ENCODE measurements at regions not wholly inside any gene's neighbourhood (a gene's known extent, or its start where the extent isn't known, plus 50 kb on each side); places are given as distances from the start of the nearest gene placed in this dataset.

DNA sequence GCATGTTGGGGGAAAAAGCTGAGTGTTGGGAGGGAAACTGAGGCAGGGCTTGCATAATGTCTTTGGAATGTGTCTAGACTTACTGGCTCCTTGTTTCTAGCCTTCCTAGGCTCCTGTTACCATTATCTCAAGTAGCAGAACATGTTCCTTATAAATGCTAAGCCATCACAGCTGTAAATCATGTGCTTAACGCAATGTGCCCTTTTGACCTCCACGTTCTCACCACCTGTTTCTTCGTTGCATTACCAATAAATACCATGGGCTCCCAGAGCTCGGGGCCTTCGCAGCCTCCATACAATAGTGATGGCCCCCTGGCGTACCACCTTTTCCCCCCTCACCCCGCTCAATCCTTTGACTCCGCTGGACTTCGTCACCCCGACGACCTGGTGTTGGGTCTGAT is 54.0 kb upstream of the CWC22 start:
- DNase-seq (no peak), ATAC-seq (no peak)
- Mint-ChIP-seq H3K9me3 (no peaks in the 10 kb centered on the region), H3K27ac (no peak overlapping the region), H3K4me1 (no peaks in the 10 kb centered on the region), H3K27me3 (peaks cover 0 to 8% (median 0%) of the 10 kb centered on the region in 5 donors), H3K36me3 (no peaks in the 10 kb centered on the region), H3K4me3 (no peak overlapping the region)
- Histone ChIP-seq H3K36me3 (ENCODE audit: control insufficient read depth in 2 of 3, insufficient read depth in 3 of 3, low read length in 3 of 3) (no peaks in the 10 kb centered on the region), H3K4me1 (ENCODE audit: control insufficient read depth in 2 of 2, insufficient read depth in 2 of 2, low read length in 2 of 2) (no peaks in the 10 kb centered on the region), H3K9me3 (ENCODE audit: control insufficient read depth in 2 of 3, low read length in 3 of 3) (no peaks in the 10 kb centered on the region), H3K4me3 (ENCODE audit: low read length) (no peak overlapping the region), H3K27me3 (ENCODE audit: control insufficient read depth in 2 of 2, insufficient read depth in 2 of 2, low read length in 2 of 2) (no peaks in the 10 kb centered on the region), H3K27ac (ENCODE audit: low read depth, low read length) (no peak overlapping the region)
- ChIA-PET POLR2A (no interaction called here), CTCF (no interaction called here)
- intact Hi-C loops (cut with micrococcal nuclease): no loop called here

DNA sequence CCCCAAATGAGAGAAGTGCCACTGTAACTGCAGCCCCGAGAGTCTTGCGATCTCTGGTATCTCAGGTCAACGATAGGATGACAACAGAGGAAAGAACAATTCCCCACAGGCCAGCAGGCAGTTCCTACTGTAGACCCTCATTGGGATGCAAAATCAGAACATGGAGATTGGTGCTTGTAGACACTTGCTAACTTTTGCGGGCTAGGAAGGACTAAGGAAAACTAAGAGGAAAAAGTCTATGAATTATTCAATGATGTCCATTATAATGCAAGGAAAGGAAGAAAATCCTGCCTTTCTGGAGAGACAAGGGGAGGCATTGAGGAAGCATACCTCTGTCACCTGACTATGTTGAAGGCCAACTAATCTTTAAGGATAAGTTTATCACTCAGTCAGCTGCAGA is 51.9 kb upstream of the CWC22 start:
- Mint-ChIP-seq H3K27ac (no peak overlapping the region), H3K27me3 (peaks cover 0 to 13% (median 0%) of the 10 kb centered on the region in 5 donors), H3K36me3 (no peaks in the 10 kb centered on the region), H3K9me3 (peaks cover 0 to 7% (median 0%) of the 10 kb centered on the region in 11 donors), H3K4me3 (no peak overlapping the region), H3K4me1 (no peaks in the 10 kb centered on the region)
- DNase-seq (no peak), ATAC-seq (no peak)
- POLR2A ChIA-PET: no interaction called here
- no peak overlapping the region for H3K4me3 ChIP-seq (ENCODE audit: low read length)
- no peaks in the 10 kb centered on the region for H3K4me1 ChIP-seq (ENCODE audit: control insufficient read depth in 2 of 2, insufficient read depth in 2 of 2, low read length in 2 of 2)
- no peaks in the 10 kb centered on the region for H3K36me3 ChIP-seq (ENCODE audit: control insufficient read depth in 2 of 3, insufficient read depth in 3 of 3, low read length in 3 of 3)
- H3K27ac ChIP-seq (ENCODE audit: low read depth, low read length): no peak overlapping the region
- CTCF ChIA-PET: no interaction called here
- intact Hi-C loops (cut with micrococcal nuclease): no loop called here
- H3K9me3 ChIP-seq (ENCODE audit: control insufficient read depth in 2 of 3, low read length in 3 of 3): no peaks in the 10 kb centered on the region
- no peaks in the 10 kb centered on the region for H3K27me3 ChIP-seq (ENCODE audit: control insufficient read depth in 2 of 2, insufficient read depth in 2 of 2, low read length in 2 of 2)

DNA sequence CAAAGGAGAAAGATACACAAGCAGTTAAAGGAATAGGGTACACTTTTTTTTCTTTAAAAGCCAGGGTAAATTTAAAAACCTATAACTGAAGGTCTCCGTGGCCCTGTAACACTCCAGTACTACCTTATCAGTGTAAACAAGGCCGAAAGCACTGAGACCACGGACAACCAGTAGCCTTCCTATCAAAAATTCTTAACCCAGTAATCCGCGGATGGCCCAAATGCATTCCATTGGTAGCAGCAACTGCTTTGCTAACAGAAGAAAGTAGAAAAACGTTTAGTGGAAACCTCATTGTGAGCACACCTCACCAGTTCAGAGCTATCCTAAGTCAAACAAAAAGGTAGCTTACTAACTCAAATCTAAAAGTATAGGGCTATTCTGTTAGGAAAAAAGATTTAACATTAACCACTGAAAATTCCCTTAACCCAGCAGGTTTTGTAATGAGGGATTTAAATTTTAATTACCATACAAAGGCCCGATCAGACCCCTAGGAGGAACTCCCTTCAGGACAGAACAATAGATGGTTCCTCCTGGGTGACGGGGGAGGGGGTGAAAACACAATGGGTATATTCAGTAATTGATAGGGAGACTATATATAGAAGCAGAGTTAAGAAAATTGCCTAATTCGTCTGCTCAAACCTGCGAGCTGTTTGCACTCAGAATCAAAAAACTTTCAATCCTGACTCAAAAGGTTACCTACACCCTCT is 50.8 kb upstream of the CWC22 start:
- intact Hi-C loops (cut with micrococcal nuclease): no loop called here
- no peak for DNase-seq
- H3K4me1 Mint-ChIP-seq: no peaks in the 10 kb centered on the region
- no peak for ATAC-seq
- ChIA-PET POLR2A (no interaction called here), CTCF (no interaction called here)
- Histone ChIP-seq H3K27me3 (ENCODE audit: control insufficient read depth in 2 of 2, insufficient read depth in 2 of 2, low read length in 2 of 2) (no peaks in the 10 kb centered on the region), H3K36me3 (ENCODE audit: control insufficient read depth in 2 of 3, insufficient read depth in 3 of 3, low read length in 3 of 3) (no peaks in the 10 kb centered on the region), H3K27ac (ENCODE audit: low read depth, low read length) (no peak overlapping the region), H3K9me3 (ENCODE audit: control insufficient read depth in 2 of 3, low read length in 3 of 3) (no peaks in the 10 kb centered on the region), H3K4me1 (ENCODE audit: control insufficient read depth in 2 of 2, insufficient read depth in 2 of 2, low read length in 2 of 2) (no peaks in the 10 kb centered on the region), H3K4me3 (ENCODE audit: low read length) (no peak overlapping the region)
- H3K9me3 Mint-ChIP-seq: peaks cover 0 to 9% (median 0%) of the 10 kb centered on the region in 11 donors
- H3K36me3 Mint-ChIP-seq: no peaks in the 10 kb centered on the region
- H3K27me3 Mint-ChIP-seq: peaks cover 0 to 15% (median 0%) of the 10 kb centered on the region in 5 donors
- no peak overlapping the region for H3K4me3 Mint-ChIP-seq
- no peak overlapping the region for H3K27ac Mint-ChIP-seq

Measured in naive thymus-derived CD4-positive, alpha-beta T cell (primary cell).